ENCODE measurements at regions not wholly inside any gene's neighbourhood (a gene's known extent, or its start where the extent isn't known, plus 50 kb on each side); places are given as distances from the start of the nearest gene placed in this dataset.

DNA sequence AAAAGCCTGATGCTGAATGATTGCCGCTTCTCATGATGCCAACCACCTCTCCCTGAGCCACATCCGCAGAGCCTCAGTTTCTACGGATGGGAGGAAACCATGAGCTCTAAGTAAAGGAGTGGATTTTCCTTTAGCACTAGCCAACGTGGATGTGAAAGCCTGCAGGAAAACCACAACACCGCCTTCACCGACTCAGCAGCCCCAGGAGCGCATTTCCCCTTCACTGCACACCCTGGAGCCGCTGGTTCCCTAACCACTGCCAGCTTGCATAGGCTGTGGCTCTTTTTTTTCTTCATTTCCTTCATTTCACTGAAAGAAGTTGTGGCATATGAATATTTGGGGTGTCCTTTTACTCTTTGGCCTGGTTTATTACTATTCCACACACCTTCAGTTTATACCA, 50.5 kb upstream of the SSTR4 start:
- H3K9me3 Mint-ChIP-seq = no peaks in the 10 kb centered on the region
- no peak for ATAC-seq
- peaks cover 15 to 32% of the 10 kb centered on the region in 2 donors for H3K27me3 Mint-ChIP-seq
- H3K4me3 Mint-ChIP-seq = no peak overlapping the region
- no peak overlapping the region for H3K27ac Mint-ChIP-seq
- H3K4me1 Mint-ChIP-seq (ENCODE audit: low read depth in 2 of 2) = no peaks in the 10 kb centered on the region
- no peak for DNase-seq (ENCODE audit: low spot score)
- no peaks in the 10 kb centered on the region for H3K36me3 Mint-ChIP-seq

GRCh38 chr20:22985239-22985778, 49.8 kb upstream of the SSTR4 start:
- Mint-ChIP-seq H3K9me3 (no peaks in the 10 kb centered on the region), H3K4me1 (ENCODE audit: low read depth in 2 of 2) (no peaks in the 10 kb centered on the region), H3K27ac (no peak overlapping the region), H3K27me3 (peaks cover 16 to 31% of the 10 kb centered on the region in 2 donors), H3K4me3 (no peak overlapping the region), H3K36me3 (no peaks in the 10 kb centered on the region)
- ATAC-seq = no peak
- no peak for DNase-seq (ENCODE audit: low spot score)

Data from natural killer cell treated with Interleukin-12 subunit alpha and Interleukin-12 subunit beta and Interleukin-15 and Interleukin-18, amount 100 ng/mL, for 72 hours (primary cell).